ENCODE measurements at regions not wholly inside any gene's neighbourhood (a gene's known extent, or its start where the extent isn't known, plus 50 kb on each side); places are given as distances from the start of the nearest gene placed in this dataset.

DNA sequence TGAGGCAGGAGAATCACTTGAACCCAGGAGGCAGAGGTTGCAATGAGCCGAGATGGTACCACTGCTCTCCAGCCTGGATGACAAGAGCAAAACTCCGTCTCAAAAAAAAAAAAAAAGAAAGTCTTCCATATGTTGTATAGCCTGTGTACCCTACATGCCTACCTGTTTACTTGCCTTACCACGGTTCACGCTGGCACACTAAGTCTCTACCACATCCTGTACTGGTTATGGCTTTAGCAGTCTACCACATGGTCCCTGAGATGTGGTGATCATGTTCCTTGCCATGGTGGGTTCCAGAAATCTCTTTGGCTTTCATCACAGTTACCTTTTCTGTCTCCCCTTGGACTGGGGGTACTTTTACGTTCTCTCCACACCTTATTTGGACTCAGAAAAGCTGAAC, 63.8 kb upstream of the TBC1D5 start:
- H3K27ac ChIP-seq (ENCODE audit: low read depth, low read length), result no peak overlapping the region
- H3F3A ChIP-seq (ENCODE audit: insufficient read depth), result no peaks in the 10 kb centered on the region
- no peaks in the 10 kb centered on the region for H3K36me3 ChIP-seq (ENCODE audit: low read length)
- no peaks in the 10 kb centered on the region for H3K79me2 ChIP-seq (ENCODE audit: insufficient read depth, low read length)
- TF ChIP-seq, protein P1, sequence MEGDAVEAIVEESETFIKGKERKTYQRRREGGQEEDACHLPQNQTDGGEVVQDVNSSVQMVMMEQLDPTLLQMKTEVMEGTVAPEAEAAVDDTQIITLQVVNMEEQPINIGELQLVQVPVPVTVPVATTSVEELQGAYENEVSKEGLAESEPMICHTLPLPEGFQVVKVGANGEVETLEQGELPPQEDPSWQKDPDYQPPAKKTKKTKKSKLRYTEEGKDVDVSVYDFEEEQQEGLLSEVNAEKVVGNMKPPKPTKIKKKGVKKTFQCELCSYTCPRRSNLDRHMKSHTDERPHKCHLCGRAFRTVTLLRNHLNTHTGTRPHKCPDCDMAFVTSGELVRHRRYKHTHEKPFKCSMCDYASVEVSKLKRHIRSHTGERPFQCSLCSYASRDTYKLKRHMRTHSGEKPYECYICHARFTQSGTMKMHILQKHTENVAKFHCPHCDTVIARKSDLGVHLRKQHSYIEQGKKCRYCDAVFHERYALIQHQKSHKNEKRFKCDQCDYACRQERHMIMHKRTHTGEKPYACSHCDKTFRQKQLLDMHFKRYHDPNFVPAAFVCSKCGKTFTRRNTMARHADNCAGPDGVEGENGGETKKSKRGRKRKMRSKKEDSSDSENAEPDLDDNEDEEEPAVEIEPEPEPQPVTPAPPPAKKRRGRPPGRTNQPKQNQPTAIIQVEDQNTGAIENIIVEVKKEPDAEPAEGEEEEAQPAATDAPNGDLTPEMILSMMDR (IDR thresholded peaks at IDR 0.05; ENCODE audit: insufficient read depth, low read length, poor library complexity, severe bottlenecking), result no peak
- no peak for TF ChIP-seq EZH2phosphoT487 (conservative IDR thresholded peaks at IDR 0.05; ENCODE audit: low read length)
- H3K9me2 ChIP-seq (replicated peaks; ENCODE audit: insufficient read depth, low read length), result no peaks in the 10 kb centered on the region
- no peak overlapping the region for H3K4me3 ChIP-seq (ENCODE audit: insufficient read depth, low read length, poor library complexity, severe bottlenecking)
- no peak overlapping the region for H3K9ac ChIP-seq (ENCODE audit: low read length)
- no peaks in the 10 kb centered on the region for H3K9me3 ChIP-seq (ENCODE audit: insufficient read depth, low read length)
- no peak overlapping the region for H3K4me2 ChIP-seq (ENCODE audit: low read depth, low read length, poor library complexity, severe bottlenecking)
- no peak overlapping the region for H2AFZ ChIP-seq (ENCODE audit: low read depth, low read length, severe bottlenecking)
- no peaks in the 10 kb centered on the region for H4K20me1 ChIP-seq (ENCODE audit: low read depth, low read length)
- no peaks in the 10 kb centered on the region for H3K27me3 ChIP-seq (ENCODE audit: low read length)

DNA sequence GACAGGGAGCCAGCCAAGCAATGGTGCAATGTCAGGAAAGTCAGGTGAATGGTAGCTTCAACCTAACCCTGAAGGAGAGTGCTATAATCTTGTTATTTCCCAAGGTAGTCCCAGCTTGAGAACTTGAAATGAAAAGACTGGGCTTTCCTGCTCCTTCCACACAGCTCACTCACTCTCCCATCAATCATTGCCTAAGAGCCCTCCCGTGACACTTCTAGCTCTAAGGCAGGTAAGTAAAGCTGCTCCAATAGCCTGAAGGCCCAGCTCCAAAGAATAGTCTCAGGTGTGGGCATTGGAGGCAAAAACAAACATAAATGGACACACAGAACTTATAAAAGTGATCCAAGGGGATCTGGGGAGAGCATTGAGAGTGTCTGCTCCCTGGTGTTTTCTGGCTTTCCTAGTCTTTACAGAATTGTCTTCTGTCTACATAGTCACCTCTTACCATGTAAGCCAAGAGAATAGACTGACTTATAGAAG, 63.1 kb upstream of the TBC1D5 start:
- no peak overlapping the region for H3K4me3 ChIP-seq (ENCODE audit: insufficient read depth, low read length, poor library complexity, severe bottlenecking)
- no peaks in the 10 kb centered on the region for H3F3A ChIP-seq (ENCODE audit: insufficient read depth)
- H3K79me2 ChIP-seq (ENCODE audit: insufficient read depth, low read length), result no peaks in the 10 kb centered on the region
- TF ChIP-seq, protein P1 (IDR thresholded peaks at IDR 0.05; ENCODE audit: insufficient read depth, low read length, poor library complexity, severe bottlenecking), result no peak
- TF ChIP-seq EZH2phosphoT487 (conservative IDR thresholded peaks at IDR 0.05; ENCODE audit: low read length), result no peak
- no peaks in the 10 kb centered on the region for H4K20me1 ChIP-seq (ENCODE audit: low read depth, low read length)
- H3K36me3 ChIP-seq (ENCODE audit: low read length), result no peaks in the 10 kb centered on the region
- no peaks in the 10 kb centered on the region for H3K9me2 ChIP-seq (replicated peaks; ENCODE audit: insufficient read depth, low read length)
- no peak overlapping the region for H2AFZ ChIP-seq (ENCODE audit: low read depth, low read length, severe bottlenecking)
- H3K27me3 ChIP-seq (ENCODE audit: low read length), result no peaks in the 10 kb centered on the region
- H3K4me2 ChIP-seq (ENCODE audit: low read depth, low read length, poor library complexity, severe bottlenecking), result no peak overlapping the region
- no peaks in the 10 kb centered on the region for H3K9me3 ChIP-seq (ENCODE audit: insufficient read depth, low read length)
- no peak overlapping the region for H3K27ac ChIP-seq (ENCODE audit: low read depth, low read length)
- no peak overlapping the region for H3K9ac ChIP-seq (ENCODE audit: low read length)

DNA sequence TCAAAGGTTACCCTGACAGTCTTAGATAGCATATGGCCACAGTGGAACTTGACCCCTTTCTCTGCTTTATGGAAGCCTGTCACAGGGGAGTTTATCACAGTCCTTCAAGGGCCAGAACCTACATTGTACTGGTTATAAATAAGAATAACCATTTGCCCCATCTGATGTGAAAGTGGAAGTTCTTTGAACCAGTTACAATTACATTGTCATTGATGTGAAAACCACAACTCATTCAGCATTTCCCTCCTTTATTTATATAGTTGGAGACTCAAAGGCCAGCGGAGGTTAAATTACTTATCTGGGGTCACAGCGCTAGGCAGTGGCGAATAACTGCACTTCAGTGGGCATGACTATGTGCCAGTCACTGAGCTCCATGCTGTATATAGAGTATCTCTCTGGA, 60.5 kb upstream of the TBC1D5 start:
- H2AFZ ChIP-seq (ENCODE audit: low read depth, low read length, severe bottlenecking), result no peak overlapping the region
- TF ChIP-seq EZH2phosphoT487 (conservative IDR thresholded peaks at IDR 0.05; ENCODE audit: low read length), result no peak
- TF ChIP-seq, protein P1 (IDR thresholded peaks at IDR 0.05; ENCODE audit: insufficient read depth, low read length, poor library complexity, severe bottlenecking), result no peak

More for the DNA sequence above, 60.5 kb upstream of the TBC1D5 start:
- Histone ChIP-seq H3K4me2 (ENCODE audit: low read depth, low read length, poor library complexity, severe bottlenecking) (no peak overlapping the region), H3F3A (ENCODE audit: insufficient read depth) (no peaks in the 10 kb centered on the region), H3K36me3 (ENCODE audit: low read length) (no peaks in the 10 kb centered on the region), H3K9me3 (ENCODE audit: insufficient read depth, low read length) (no peaks in the 10 kb centered on the region), H3K9me2 (replicated peaks; ENCODE audit: insufficient read depth, low read length) (no peaks in the 10 kb centered on the region), H3K4me3 (ENCODE audit: insufficient read depth, low read length, poor library complexity, severe bottlenecking) (no peak overlapping the region), H3K27me3 (ENCODE audit: low read length) (no peaks in the 10 kb centered on the region), H3K27ac (ENCODE audit: low read depth, low read length) (no peak overlapping the region), H3K9ac (ENCODE audit: low read length) (no peak overlapping the region), H3K79me2 (ENCODE audit: insufficient read depth, low read length) (no peaks in the 10 kb centered on the region), H4K20me1 (ENCODE audit: low read depth, low read length) (no peaks in the 10 kb centered on the region)

Data from SU-DHL-6 (cell line).